COLO668 (cell line): ENCODE measurements at regions not wholly inside any gene's neighbourhood (a gene's known extent, or its start where the extent isn't known, plus 50 kb on each side); places are given as distances from the start of the nearest gene placed in this dataset.

ENCODE experiments used
- DNase-seq: peaks from one replicate; lab custom pipeline; 2025; ENCODE audit not compliant: unreplicated experiment; lab: John Stamatoyannopoulos, UW

DNA sequence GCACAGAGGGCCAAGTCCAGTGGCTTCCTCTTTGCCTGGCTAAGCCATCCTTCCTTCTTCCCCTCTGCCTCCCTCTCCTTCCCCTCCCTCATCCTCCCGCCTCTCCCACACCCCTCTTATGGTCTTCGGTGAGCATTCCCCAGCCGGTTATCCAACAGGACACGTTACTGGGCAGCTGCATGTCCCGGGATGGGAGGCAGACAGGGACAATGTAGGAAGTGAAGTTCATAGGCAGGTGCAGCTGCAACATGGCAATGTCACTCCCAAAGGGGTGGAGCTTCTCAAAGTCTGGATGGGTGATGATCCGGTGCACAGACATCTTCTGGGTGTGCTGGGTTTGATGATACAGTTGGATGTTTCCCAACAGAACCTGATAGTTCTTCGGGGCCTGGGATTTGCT is 71.4 kb upstream of the SPTLC1 start:
- DNase-seq = no peak

DNA sequence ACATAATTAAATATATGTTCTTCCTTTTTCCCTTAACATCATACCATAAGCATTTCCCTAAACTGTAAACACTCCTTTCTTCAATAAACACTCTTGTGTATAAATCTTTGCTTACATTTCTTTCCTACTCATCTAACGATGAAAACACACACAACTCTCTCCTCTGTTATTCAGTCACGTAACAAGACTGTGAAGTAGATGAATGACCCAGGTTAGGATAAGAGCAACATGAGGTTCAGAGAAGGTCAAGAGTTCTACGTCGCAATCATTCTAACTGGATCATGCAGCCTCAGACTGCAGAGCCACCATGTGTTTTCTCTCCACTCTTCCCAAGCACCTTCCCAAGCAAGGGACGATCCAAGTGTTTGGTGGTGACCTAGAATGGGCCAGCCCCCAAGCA is 70.5 kb upstream of the SPTLC1 start:
- DNase-seq = no peak

DNA sequence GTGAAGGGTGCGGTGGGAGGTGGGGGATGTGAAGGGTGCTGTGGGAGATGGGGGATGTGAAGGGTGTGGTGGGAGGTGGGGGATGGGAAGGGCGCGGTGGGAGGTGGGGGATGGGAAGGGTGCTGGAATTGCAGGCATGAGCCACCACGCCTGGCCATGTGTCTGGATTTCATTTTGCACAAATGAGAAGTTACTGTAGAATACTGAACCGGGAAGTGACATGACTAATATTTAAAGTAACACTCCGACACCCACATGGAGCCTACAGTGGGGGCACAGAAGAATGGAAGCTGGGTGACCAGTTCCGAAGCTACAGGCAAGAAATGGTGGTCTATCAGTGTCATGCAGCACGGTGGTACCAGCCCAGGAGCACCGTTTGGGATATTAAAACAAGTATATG is 69.9 kb upstream of the SPTLC1 start:
- no peak for DNase-seq

DNA sequence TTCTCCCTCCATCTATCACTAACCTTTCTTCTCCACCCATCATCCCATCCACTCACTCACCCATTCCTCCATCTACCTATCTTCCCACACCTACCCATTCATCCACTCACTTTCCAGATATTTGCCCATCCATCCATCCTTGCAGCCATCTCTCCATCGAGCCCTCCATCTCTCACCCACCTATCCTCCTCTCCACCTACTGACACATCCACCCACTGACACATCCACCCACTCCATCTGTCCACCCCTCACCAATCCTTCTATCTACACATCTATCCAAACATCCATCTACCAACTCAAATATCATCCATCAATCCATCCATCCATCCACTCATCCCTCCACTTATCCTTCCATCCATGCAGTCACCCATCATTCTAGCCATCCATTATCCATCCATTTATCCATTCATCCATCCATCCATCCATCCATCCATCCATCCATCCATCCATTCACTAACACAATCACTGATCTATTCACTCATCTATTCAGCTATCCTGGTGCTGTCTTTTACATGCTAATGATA is 68.9 kb upstream of the SPTLC1 start:
- DNase-seq = no peak

DNA sequence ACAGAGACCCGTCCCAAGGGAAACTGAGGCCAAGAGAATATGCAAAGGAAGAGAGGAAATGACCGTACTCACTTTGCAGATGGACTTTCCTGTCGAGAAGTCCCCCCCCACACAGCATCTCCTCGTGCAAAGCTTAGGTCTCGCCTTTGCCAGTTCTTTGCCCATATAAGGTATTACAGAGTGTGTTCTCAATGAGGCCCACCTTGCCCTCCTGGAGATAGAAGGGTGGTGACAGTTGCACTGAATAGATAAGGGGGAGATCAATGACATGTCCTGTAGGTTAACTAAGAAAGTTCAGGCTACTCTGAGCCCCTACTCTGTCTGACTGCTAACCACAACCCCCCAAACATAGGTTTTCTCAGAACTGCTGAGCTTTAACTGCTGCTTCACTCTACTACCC is 68.2 kb upstream of the SPTLC1 start:
- no peak for DNase-seq

DNA sequence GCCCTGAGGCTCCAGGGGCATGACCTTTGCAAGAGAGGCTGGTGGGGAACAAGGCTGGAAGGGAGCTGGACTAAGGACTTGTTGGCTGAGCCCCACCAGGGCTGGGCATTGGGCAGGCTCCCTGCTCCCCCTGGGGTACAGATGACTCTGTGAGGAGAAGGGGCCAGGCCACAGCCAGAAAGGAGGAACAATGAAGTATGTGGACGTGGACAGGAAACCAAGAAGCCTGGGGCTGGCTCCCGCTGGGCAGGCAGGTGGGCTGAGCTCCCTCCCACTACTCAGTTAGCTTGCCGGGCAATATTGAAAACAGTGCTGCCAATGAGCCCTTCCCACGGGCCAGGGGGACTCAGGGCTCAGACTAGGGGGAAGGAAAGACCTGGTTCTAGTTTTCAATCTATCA is 66.1 kb upstream of the SPTLC1 start:
- no peak for DNase-seq

DNA sequence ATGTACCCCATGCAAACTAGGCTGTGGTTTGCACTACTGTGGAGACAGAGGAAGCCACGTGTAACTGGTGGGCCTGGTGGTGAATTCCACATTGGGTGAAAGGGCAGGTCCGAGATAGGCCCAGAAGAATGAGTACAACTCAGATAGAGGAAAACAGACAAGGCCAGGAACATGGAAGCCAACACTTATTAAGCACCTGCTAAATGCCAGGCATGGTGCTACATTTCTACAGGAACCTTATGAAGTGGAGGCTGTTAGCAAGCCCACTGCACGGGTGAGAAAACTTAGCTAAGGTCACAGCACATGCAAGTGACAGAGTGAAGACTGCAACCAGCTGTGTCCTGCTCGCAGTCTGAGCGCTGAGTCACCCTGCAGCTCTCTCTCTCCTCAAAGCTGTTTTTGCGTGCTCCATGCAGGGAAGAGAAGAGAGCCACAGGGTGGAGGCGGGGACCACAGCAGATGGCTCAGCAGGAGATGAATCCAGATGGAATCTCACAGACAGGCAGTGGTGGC is 65.5 kb upstream of the SPTLC1 start:
- DNase-seq = peak; percentile 18

DNA sequence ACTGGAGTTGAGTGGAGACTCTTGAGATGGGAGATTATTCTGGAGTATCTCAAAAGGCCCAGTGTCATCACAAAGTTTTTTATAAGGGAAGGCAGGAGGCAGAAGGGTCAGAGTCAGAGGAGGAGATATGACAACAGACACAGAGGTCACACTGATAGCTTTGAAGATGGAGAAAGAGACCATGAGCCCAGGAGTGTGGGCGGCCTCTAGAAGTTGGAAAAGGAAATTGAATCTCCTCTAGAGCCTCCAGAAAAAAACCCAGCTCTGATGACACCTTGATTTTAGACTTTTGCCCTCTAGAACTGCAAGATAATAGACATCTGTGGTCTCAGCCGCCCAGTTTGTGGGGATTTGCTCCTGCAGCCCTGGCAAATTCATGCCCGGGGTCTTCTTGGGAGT is 64.8 kb upstream of the SPTLC1 start:
- DNase-seq = no peak

DNA sequence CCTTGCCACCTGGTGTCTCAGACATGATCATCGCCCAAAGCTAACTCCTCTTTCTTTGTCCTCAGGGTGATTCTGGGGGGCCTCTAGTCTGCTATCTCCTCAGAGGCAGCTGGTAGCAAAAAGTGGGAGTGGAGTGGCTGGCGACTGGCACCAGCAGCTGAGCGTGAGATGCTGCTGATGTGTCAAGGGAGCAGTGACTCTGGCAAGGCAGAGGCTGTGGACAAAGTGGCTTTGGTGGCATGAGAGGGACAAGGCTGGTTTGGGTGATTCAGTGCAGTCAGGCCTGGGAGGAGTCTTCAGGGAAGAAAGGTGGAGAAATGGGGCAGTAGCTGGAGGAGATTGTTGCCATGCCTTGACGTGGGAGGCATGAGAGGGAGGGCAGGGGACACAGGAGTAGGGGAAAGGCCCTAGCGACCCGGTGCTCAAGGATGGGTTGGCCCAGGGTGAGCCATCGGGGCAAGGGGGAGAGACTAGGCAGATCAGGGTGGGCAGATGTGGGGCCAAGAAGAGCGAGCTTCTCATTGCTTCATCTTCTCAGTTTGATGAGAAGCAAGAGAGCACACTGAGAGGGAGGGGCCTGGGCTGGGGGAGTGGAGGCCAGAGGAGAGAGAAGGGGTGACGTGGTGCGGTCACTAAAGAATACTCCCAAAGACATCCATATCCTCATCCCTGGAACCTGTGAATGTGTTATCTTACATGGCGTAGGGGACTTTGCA is 64.2 kb upstream of the SPTLC1 start:
- no peak for DNase-seq

DNA sequence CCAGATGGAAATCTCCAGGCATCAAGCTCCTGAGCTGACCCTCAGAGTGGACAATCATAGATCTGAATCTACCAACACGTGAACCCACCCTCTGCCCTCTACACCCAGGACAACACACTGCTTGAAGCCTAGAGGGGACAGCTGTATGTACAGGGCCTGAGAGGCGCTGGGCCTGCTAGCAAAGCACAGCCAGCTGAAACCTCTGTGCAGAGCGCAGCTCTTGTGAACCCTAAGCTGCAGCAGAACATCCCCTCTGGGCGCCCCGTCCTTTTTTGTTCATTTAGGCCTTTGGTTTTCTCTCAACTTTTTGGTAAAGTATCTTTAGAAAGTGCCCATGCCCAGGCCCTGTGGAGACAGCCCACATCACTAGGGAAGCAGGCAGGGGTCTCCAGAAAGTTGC is 62.4 kb upstream of the SPTLC1 start:
- no peak for DNase-seq

DNA sequence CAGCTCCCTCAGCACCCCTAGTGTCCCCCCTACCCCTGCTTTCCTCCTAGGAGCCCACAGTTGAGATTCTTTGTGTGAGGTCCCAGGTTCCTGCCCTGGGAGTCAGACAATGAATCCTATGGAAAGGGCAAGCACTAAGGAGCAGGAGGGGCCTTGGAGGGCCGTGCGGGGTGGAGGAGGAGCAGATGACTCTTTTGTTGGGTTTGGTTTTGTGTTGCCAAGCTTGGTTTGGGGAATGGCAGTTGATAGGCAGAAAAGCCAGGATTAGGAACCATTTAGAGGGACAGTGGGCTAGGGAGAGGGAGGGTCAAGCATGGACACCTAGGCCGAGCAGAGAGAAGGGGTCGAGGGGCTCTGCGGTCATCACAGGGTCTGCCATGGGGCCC is 61.6 kb upstream of the SPTLC1 start:
- DNase-seq = no peak

DNA sequence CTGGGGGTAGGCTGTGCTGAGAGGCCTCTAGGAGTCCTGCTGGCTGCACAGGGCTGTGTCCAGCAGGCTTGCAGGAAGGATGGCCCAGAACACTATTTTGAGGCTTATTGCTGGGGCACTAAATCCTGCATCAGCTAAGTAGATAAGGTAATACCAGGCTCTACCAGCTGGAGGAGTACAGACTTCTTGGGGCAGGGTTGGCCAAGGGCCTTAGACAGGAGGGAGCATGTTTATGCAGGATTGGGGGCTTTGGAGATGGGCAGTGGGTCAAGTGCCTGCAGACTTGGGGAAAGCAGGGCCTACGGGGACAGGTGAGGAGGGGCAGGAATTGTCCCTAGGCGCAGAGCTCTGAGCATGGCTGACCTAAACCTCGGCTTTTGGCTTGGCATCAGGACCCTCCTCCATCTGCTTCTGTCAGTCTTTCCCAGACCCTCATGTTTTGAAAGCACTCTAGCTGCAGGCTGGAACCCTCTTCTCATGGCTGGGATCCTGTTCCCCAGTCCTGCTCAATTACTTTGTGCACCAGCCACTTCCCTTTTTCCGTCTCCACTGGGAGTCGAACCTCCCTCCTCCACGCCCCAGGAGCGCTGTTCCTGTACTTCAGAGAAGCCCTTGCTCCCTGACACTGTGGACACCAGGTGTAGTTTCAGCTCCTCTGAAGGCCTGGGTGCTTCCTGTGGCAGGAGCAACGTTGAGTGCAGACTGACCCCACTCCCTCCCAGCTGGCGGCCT is 61.0 kb upstream of the SPTLC1 start:
- DNase-seq = no peak

DNA sequence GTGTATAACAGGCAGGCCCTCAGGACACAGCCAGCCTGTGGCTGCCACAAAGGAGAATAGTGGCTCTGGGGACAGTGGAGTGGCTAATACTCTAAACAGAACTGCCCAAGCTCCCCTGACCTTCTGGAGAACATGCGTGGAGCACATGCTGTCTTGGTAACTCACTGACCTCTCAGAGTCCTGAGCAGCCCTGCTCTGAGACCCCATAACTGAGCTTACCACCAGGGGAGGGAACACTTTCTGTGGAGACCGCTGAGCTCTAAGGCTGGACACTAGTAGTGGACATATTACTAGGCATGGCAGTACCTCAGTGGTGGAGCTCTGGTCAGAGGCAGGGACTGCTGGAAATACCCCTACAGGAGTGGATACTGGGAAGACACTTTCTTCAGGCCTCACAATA is 60.2 kb upstream of the SPTLC1 start:
- no peak for DNase-seq

DNA sequence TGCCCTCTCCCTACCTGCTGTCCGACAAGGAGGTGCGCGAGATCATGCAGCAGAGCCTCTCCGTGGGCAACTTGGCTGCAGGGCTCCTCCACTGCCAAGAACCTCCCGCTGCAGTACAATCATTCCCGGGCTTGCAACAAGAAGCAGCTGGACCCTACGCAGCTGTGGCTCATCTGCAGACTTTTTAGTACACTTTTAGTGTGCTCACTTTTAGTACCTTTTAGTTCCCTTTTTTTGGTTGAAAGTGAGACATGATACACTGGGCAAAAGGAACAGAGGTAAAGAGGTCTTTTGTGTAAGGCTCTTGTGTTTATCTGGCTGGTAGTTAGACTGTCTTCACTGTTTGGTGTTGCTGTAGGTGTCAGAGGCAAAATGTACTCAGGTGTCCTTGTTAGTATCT is 58.1 kb upstream of the SPTLC1 start:
- no peak for DNase-seq

DNA sequence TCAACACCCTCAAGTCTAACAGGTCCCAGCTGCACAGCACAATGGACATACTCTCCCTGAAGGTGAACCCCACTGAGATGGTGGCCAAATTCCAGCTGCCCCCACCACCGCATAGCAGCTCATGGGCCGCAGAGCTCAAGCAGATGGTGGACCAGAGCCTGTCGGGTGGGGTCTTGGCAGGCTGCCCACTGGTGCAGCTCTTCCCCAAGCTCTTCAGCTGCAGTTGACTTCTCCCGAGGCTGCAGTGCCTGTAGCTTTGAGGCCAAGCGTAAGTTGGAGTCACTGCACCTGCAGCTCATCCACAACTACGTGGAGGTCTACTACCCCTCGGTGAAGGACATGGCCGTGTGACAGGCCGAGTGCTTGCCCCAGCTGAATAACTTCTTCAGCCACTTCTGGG is 56.6 kb upstream of the SPTLC1 start:
- peak; percentile 9 for DNase-seq

DNA sequence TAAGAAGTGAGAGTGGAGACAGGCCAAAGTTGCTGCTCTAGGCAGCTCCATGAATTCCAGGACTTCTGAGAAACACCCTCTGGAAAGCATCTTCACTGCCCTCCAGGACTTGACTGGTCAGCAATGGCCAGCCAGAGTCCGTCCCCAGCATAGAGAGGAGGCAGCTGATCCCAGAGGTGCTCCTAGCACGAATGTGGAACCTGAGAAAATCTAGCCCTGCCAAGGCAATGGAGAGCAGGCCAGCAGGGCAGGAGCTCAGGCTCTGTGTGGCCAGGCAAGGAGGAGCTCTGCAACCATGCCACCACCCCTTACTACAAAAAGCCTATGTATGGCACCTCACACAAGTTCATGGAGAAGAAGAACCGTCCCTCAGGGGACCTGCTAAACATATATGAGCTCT is 56.1 kb upstream of the SPTLC1 start:
- DNase-seq = no peak

DNA sequence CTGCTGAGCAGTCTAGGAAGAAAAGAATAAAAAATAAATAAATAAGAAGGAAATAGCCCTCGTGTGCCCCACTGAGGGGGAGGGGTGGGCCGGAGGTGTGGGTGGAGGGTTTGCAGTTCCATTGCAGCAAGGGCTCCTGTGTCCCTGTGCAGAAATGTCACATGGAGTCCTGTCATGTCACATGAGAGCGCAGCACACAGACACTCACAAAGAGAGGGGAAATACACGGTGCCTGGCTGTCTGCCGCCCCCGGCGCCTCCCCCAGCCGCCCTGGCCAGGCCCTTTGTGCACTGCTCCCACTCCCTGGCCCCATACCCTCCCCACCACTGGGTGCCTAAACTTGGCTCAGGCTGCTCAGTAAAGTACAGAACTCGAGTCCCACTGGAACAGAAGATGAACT is 55.6 kb upstream of the SPTLC1 start:
- no peak for DNase-seq

DNA sequence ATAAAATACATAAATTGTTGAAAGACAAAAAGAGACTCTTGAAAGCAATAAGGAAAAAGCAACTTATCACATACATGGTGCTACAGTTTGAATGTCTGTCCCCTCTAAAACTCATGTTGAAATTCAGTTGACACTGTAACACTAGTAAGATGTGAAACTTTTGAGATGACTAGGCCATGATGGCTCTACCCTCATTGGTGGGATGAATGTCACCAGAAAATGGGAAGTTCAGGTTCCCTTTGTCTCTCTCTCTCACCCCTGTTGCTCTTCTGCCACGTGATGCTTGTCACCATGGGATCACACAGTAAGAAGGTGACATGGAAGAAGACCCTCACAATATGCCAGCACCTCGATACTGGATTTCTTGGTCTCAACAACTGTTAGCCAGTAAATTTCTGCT is 50.3 kb upstream of the SPTLC1 start:
- no peak for DNase-seq
